Fibroblast of the aortic adventitia (primary cell): ENCODE measurements at regions not wholly inside any gene's neighbourhood (a gene's known extent, or its start where the extent isn't known, plus 50 kb on each side); places are given as distances from the start of the nearest gene placed in this dataset. TPM values are rescaled to one million over a fixed set of nuclear protein-coding genes. Genes with fewer than 3 reads are reported as not detected.

Source experiments
- DNase-seq: peaks from one replicate; pipeline ENCODE4 v3.0.0-alpha.2; 2010; ENCODE audit warnings: low read depth
- H3K4me3 ChIP-seq: 2 replicates; pipeline ENCODE4 v1.5.1; 2011; ENCODE audit warnings: low read depth, mild to moderate bottlenecking, control low read depth, low read length, moderate library complexity
- CTCF ChIP-seq: IDR thresholded peaks from 2 replicates; pipeline ENCODE4 v1.5.1; 2011; ENCODE audit warnings: mild to moderate bottlenecking, low read length, control low read depth, inconsistent platforms; ENCODE audit not compliant: insufficient read depth
- small RNA-seq: library from RNA; depleted of rRNA; stranded (forward); fragments of <200 nt; gene quantifications from one replicate; pipeline ENCODE3, GENCODE V24; 2012

GRCh38 chr1:96643519-96643918, 78.1 kb upstream of the PTBP2 start:
- DNase-seq: no peak
- no peak for TF ChIP-seq CTCF
- H3K4me3 ChIP-seq: no peak overlapping the region

- no peak for TF ChIP-seq CTCF
- no peak overlapping the region for H3K4me3 ChIP-seq
- DNase-seq: no peak
Observed at GRCh38 chr1:96649301-96649700, 72.3 kb upstream of the PTBP2 start.

GRCh38 chr1:96651517-96651916, 70.1 kb upstream of the PTBP2 start:
- H3K4me3 ChIP-seq: no peak overlapping the region
- TF ChIP-seq CTCF: no peak
- DNase-seq: no peak

GRCh38 chr1:96660051-96660450, 61.5 kb upstream of the PTBP2 start:
- DNase-seq: no peak
- TF ChIP-seq CTCF: no peak
- H3K4me3 ChIP-seq: no peak overlapping the region

- no peak for TF ChIP-seq CTCF
- H3K4me3 ChIP-seq: no peak overlapping the region
- peak; percentile 32 for DNase-seq
Observed at GRCh38 chr1:96660503-96660902, 61.1 kb upstream of the PTBP2 start.

Small RNA genes lying in the stretch of these regions (small RNA-seq; reads per million reads assigned to genes)
- not detected for gene RNU1-130P
